KBM-7 (cell line): ENCODE measurements at regions not wholly inside any gene's neighbourhood (a gene's known extent, or its start where the extent isn't known, plus 50 kb on each side); places are given as distances from the start of the nearest gene placed in this dataset.
"Not testable (repeated sequence)": the region's sequence is repeated elsewhere in the genome, so short reads cannot be mapped to it uniquely, and the experiment has no call there.

Experiments used
- DNase-seq: peaks from one replicate; pipeline ENCODE4 v3.0.0-alpha.2; 2015
- in situ Hi-C: fragments of 300-500 bp; cut with MboI; formaldehyde crosslinking; loops from 2 replicates; pipeline ENCODE4 v1.14.3; 2020; ENCODE audit warnings: low sequenced_read_pairs, low pct_unique_long_range_greater_than_20kb, mixed read lengths

DNA sequence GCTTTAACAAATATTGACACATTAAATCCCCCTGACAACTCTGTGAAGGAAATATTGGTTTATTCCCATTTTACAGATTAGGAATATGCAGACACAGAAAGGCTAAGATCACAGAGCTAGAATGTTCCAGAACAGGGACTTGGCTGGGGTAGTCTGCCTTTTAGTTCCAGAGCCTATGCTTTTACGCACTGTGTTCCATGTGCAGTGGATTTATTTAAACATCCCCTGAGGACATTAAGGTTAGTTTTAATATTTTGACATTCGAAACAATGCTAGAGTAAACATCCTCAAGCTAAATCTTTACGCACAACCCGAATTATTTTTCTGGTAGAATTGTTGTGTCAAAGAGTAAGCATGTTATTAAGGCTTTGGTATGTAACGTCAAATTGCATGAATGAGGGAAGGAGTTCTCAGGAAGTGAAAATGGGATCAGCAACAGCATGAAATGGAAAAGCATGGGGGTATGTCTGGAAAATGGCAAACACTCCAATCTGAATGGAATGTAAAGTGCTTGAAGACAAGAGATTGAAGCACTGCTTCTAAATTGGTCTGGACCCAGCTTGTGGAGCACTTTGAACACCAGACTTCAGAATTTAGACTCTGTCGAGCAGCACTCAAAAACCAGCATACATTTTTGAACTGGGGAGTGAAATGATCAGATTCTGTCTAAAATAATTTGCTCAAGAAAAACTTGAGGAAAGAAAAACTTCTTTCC lies 429.9 kb downstream of the CD83 start:
- no peak for DNase-seq

DNA sequence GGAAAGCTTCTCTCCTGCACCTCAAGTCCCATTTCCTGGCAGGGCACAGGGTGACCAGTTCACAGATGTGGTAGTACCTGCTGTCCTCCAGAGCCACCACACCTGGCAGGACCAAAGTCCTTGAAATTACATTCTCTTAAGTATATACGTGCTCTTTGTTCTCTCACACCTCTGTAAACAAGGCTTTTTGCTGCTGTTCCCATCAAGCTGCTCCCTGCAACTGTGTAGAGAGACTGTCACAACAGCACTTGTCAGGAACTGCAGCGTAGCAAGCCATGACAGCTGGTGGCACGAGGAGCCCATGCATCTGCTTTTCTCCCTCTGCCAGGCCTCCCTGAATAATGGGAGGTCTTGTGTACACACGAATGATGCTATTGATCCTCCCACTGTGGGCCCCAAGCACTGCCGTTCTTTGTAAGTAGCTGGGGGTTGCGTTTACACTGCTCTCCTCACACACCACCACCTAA lies 431.8 kb downstream of the CD83 start:
- no peak for DNase-seq
- in situ Hi-C loops: no loop called here

More for the DNA sequence above, 429.9 kb downstream of the CD83 start:
- in situ Hi-C loops: no loop called here

DNA sequence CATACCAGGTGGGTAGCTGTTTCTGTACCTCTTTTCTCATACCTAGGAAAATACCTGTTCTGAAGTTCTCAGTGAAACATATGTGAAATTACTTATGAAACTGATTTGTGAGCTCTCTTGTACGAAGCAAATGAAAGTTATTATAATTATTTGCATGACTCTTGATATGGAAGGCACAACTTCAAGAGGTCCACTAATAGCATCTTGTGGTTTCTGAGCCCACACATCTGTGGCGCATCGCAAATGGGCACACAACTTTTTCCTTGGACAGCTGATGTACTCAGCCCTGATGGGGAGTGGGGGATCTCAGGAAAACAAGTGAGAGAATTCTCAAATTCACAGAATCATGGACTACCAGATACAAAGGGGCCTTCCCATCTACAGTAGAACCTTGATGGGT lies 432.3 kb downstream of the CD83 start:
- in situ Hi-C loops: no loop called here

DNA sequence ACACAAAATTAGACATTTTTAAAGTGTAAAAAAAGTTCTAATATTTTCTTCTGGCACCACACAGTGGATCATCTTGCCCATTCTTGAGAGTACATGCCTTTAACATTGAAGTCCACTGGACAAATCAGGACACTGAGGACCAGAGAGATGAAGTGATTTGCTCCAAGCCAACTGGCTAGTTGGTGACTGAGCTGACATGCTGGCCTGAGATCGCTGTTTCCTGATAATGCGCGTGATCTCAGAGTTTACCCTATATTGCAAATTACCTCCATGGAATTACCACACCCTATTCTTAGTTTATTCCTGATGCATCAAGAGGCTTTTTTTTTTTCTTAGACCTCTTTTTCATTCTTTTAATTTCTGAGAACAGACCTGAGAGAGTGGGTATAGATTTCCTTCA lies 432.8 kb downstream of the CD83 start:
- DNase-seq: no peak
- in situ Hi-C loops: no loop called here

More for the DNA sequence above, 432.3 kb downstream of the CD83 start:
- no peak for DNase-seq

DNA sequence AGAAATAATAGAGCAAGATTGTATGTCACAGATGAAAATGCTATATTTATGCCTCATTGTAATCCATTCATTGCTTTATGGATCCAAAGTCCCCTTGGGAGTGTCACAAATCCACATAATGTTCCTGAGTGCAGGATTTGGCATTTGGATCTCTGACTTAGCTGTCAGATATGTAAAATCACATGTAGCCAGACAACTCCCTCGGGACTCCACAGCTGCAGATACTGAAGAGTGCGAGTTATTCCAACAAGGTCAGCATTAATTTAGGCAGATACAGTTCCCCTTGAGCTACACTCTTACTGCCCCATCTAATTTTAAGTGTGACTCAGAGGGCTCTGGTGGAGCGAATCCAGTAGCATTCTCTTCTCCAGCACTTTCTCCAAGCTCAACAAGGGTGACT lies 433.2 kb downstream of the CD83 start:
- in situ Hi-C loops: no loop called here
- DNase-seq: no peak

DNA sequence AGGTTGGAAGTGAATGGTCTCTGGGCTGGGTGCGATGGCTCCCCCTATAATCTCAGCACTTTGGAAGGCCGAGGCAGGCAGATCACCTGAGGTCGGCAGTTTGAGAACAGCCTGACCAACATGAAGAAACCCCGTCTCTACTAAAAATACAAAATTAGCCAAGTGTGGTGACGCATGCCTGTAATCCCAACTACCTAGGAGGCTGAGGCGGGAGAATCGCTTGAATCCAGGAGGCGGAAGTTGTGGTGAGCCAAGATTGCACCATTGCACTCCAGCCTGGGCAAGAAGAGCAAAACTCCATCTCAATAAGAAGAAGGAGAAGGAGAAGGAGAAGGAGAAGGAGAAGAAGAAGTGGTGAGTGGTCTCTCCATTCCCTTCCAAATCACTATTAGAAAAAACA lies 434.0 kb downstream of the CD83 start:
- DNase-seq, in situ Hi-C loops: not testable (repeated sequence)

DNA sequence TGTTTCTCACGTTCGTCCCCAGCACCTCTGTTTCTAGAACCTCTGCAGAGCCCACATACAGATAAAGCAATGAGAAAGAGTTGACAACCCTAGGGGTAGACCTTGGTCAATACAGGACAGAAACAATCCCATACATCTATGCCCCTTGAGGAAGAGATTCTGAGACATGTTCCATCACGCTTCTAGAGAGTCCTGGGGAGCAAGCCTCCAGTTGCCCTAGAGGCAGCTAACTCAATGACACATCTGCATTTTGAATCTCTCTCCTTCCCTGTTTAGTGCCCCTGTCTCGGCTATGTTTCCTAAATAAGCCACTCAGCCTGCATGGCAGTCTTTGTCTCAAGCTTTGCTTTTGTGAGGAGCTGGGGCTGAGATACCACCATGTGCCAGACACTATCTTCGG lies 435.3 kb downstream of the CD83 start:
- DNase-seq: no peak
- in situ Hi-C loops: no loop called here

DNA sequence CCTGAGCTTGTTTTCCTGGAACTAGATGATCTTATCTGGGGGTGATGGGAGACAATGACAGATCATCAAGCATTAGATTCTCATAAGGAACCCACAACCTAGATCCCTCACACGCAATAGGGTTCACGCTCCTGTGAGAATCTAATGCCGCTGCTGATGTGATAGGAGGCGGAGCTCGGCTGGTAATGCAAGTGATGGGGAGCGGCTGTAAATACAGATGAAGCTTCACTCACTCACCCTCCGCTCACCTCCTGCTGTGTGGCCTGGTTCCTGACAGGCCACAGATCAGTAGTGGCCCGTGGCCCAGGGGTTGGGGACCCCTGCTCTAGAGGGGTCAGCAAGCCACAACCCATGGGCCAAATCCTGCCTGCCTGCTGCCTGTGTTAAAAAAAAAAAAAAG lies 435.9 kb downstream of the CD83 start:
- DNase-seq: no peak
- in situ Hi-C loops: no loop called here

DNA sequence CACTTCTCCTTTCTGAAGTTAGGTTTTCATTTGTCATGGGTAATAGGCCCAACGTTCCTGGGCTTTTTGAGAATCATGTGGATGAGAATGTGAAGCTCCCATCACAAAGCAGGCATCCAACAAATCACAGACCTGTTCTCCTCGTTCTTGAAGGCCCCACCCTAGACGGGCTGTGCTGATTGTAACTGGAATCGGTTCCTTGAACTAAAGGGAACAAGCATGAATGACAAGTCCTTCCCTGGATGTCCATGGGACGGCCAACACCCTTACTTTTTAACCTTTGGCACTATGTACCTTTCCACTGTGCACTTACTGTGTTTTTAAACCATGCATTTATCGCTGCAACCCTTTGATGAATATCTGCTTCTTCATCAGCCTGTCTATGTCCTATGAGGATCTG lies 438.2 kb downstream of the CD83 start:
- DNase-seq: no peak
- in situ Hi-C loops: no loop called here

DNA sequence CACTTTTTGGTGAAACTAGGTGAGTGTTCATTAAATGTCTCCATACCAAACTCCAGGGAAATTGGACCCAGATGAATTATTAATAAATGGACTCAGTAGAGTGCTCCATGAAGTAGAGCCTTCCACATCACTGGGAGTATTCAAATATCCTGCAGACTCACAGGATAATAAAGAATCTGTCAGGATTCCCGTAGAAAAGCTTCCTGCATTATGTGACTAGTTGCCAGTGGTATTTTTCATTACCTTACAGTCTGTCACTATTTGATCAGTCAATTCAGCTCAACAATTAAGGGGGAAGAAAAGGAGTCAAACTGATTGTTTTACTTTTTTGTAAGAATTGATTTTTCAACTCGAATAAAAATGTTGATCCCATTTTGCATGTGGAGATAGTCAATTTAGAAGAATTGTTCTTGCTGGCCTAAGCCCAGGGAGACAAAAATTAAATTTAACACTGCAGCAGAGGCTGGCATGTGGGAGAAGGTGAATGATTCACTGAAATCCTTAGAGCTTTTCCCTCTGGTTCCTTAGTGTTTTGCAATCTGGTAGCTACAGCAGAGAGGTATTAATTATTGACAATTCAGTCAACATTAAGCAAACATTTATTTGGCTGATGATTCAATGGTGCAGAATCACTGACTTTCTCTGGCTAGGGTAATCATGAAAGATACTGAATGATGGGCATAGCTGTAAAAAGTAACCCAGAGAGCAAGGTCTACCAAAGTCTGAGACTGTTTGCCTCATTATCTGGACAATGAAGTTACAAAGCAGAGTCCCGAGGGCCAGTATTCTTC lies 442.4 kb downstream of the CD83 start:
- DNase-seq: no peak
- in situ Hi-C loops: no loop called here

DNA sequence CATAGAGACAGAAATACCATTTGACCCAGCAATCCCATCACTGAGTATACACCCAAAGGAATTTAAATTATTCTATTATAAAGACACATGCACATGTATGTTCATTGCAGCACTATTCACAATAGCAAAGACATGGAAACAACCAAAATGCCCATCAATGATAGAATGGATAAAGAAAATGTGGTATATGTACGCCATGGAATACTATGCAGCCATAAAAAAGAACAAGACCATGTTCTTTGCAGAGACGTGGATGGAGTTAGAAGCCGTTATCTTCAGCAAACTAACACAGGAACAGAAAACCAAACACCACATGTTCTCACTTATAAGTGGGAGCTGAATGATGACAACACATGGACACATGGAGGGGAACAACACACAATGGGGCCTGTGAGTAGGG lies 444.0 kb downstream of the CD83 start:
- in situ Hi-C loops: not testable (repeated sequence)

DNA sequence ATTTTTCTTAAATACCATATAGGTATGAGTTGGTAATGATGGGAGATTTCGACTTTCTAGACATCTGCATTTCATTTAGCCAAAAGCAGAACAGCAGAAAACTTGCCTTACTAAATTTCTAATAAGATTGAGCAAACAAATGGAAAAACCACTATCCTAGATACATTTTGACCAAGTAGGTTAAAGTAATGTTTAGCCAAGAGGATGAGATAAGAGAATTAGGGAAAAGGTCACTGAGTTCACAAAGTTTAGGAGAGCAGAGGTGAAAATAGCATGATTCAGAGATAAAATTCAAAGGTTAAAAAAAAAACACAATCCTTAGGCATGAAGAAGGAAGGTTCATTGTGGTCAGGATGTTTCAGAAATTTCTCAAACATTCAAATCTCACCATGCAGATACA lies 450.3 kb downstream of the CD83 start:
- DNase-seq: no peak
- in situ Hi-C loops: no loop called here

More for the DNA sequence above, 444.0 kb downstream of the CD83 start:
- not testable (repeated sequence) for DNase-seq

DNA sequence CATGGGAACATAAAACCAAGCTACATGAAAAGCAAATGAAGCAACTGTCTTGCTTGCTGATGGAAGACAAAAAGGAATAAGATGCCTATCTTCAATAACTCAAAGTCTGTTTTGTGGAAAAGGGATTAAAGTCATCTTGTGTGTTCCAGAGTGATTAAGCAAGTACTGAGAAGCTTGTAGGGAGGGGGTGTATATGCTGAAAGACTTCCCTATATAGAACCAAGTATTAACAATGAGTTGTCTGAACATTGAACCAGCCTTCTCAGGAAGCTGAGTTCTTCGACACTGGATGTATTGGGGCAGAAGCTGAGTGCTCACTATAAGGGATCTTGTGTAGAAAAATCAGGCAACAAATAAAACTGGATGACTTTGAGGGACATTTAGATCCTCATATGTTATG lies 451.8 kb downstream of the CD83 start:
- in situ Hi-C loops: no loop called here
- peak; percentile 14 for DNase-seq

DNA sequence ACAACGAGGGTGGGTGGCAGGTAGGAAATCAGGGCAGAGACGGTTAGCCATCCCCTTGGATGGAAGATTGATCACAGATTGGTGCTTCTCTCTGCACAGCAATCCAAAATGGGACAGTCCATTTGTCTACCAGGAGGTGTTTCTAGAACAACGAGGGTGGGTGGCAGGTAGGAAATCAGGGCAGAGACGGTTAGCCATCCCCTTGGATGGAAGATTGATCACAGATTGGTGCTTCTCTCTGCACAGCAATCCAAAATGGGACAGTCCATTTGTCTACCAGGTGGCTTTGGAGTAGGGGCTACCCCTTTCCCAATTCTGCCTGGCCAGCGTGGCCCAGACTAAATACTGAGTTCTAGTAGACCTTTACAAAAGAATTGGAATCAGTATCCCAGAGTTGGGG lies 452.3 kb downstream of the CD83 start:
- DNase-seq, in situ Hi-C loops: not testable (repeated sequence)

DNA sequence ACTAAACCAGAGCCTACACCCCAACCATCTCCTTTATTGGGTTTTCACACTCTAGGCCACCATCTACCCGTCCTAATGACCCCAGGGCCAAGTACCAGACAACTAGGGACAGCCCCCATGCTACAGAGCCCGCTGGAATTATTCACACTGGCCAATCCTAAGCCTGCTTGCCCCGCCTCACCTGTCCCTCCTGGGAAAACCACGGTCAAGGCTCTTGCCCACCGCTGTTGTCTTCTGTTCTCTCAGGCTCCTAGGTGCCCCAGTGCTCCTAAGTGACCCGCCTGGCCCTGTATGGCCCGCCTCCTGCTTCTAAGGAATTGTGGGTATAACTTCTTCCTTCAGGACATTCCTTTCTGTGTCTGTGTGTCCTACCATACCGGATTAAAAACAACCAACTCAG lies 453.4 kb downstream of the CD83 start:
- in situ Hi-C loops: no loop called here
- no peak for DNase-seq

DNA sequence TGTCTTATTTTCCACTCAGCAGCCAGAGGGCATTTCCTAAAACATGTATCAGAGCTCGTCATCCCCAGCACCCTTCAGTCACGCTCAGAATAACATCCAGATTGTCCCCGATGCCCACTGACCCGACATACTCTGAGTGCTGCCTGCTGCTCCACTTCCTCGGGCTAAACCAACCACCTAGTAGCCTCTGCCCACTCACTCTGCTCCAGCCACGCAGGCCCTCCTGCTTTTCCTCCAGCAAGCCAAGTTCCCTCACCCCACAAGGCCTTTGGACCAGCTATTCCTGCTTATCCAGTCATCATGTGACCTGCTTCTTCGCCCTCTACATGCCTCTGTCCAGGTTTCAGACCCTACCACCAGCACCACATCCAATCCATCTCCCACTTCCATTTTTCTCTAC lies 454.2 kb downstream of the CD83 start:
- DNase-seq: no peak
- in situ Hi-C loops: no loop called here

DNA sequence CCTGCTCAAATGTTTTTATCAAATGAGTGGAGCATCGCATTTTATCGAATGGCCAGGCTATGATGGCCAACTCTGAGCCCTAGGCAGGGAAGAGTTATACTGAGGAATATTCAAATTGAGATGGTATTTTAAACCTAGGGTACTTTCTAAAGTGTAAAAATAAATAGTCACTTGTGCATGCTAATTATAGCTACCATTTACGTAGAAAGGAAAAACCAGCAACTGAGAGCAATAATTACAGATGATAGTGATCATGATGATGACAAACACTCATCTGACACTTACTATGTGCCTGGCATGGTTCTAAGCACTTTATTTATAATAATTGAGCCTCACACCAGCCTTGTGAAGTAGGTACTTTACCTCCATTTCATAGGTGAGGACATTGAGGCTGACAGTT lies 455.7 kb downstream of the CD83 start:
- DNase-seq: no peak
- in situ Hi-C loops: no loop called here

DNA sequence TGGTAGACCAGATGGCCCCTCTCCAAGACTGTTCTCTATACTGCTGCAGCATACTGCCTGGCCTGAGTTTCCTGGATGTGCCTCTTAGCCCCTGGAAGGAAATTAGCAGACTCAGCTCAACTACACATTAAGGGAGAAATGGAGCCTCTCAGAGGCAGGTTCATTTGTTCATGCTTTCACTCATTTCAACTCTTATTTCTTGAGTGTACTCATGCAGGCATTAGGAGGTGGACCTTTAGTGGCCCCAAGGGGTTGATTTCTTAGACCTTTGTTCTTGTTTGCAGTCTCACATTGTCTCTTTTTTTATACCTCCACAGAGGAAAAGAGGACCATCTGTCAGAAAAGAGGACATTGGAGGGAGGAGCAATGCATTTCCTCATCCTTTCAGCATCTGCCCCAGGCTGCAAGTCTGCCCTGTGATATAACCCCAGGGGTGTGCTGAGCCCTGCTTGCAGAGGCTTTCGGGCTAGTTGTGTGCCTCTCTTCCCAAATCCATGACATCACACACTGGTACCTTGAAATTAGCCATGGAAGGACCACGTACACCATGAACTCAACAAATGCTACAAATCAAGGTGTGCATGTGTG lies 456.2 kb downstream of the CD83 start:
- in situ Hi-C loops: no loop called here
- DNase-seq: no peak

DNA sequence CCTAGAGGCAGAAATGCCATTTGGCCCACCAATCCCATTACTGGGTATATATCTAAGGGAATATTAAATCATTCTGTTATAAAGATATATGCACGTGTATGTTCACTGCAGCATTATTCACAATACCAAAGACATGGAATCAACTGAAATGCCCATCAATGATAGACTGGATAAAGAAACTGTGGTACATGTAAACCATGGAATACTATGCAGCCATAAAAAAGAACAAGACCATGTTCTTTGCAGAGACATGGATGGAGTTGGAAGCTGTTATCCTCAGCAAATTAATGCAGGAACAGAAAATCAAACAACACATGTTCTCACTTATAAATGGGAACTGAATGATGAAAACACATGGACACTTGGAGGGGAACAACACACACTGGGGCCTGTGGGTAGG lies 458.4 kb downstream of the CD83 start:
- no peak for DNase-seq
- in situ Hi-C loops: no loop called here

DNA sequence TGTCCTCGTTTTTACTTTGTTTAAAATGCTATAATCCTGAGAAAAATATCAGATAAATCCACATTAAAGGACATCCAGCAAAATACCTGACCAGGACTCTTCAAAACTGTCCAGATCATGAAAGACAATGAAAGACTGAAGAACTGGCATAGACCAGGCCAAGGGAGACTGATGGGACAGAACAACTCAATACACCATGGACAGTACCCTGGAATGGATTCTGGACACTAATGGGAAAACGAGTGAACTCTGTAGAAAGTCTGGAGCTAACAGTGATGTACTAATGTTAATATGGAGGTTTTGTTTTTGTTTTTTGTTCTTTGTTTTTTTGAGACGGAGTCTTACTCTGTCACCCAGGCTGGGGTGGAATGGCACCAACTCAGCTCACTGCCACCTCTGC lies 461.4 kb downstream of the CD83 start:
- in situ Hi-C loops: no loop called here

More for the DNA sequence above, 461.4 kb downstream of the CD83 start:
- DNase-seq: no peak
